ENCODE measurements at regions not wholly inside any gene's neighbourhood (a gene's known extent, or its start where the extent isn't known, plus 50 kb on each side); places are given as distances from the start of the nearest gene placed in this dataset.

GRCh38 chr2:187129868-187130267 is 280.9 kb upstream of the ZSWIM2 start:
- no peak for DNase-seq

DNA sequence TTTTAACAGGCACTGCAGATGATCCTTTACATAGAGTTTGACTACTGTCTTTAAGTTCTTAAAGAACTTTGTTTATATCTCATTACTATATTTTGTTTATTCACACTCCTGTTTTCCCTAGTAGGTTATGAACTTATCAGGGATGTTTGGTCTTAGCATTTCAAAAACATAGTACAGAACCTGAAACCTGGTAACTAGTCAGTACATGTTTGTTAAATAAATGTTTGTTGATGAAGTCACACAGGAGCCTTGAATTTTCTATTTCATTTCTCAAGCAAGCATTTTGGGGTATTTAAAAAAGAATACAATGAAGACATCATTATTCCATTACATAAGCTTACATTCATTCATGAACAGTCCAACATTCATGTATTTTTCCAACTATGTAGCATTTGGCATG is 280.3 kb upstream of the ZSWIM2 start:
- no peak for DNase-seq

DNA sequence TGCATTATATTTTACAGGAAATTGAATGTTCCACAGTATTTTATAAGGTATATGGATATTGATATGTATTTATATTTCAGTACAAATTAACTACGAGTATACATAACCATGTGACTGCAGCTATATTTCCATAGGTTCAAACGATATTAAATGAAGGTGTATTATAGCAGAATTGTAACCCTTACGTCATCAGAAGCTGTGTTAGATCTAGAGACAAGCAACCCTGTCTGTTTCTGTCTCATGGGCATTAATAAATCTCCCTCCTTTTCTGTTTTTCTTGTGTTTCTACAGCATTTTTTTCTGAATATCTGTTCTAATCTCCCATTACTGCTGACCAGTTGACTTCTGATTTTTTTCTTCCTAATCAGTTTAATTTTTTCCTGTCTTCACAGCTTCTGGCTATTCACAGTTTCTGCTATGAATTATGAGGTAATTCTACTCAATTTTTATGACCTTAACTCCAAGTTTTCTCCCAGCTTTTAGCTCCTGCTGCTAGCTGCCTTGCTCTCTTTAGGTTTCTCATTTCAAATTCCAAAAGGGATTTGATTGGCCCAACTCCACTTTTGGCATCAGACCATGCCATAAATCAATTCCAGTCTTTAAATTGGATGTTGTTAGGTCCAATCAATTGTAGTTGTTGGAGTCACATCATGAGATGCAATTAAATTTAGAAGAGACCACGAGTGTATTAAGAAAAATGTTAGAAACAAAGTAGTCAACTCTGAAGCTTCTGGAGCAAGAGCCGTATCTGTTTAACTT is 277.5 kb upstream of the ZSWIM2 start:
- no peak for DNase-seq

DNA sequence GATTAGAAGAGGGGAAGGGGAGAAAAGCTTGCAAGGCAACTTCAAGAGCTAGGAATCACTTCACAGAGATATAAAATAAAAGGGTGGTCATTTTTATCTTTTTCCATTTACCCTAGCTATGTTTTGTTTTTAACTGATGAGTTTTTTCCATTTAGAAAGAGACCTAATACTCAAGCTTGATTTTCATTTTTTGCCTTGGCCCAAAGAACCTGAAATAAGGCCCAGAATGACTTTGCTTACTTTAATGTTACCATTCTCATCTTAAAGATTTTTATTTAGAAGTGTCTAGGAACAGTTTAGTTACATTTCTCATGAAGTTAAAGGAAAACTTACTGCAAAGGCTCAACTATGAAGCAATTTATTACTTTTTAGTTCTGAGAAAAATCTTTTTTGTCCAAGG is 276.3 kb upstream of the ZSWIM2 start:
- DNase-seq: no peak

- no peak for DNase-seq
Measured at GRCh38 chr2:187124529-187124928, 275.6 kb upstream of the ZSWIM2 start.

GRCh38 chr2:187118331-187119099 is 269.5 kb upstream of the ZSWIM2 start:
- DNase-seq: no peak

DNA sequence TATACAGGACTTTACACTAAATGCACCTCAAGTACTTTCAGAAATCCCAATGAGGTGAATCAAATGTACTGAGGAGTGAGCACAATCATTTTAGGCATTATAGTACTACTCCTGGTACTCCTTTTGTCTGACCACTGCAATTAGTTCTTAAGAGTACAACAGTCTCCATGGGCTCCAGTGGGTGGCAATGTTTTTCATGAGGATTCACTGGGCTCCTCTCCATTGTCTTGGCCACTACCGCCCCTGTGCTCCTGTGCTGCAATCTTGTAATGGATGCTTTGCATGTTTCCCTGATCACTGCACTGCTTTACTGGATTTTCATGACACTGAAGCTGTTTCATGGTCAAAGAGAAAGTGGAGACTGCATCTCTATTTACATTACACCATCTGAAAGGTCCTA is 268.5 kb upstream of the ZSWIM2 start:
- no peak for DNase-seq

GRCh38 chr2:187115627-187116026 is 266.7 kb upstream of the ZSWIM2 start:
- DNase-seq: no peak

- no peak for DNase-seq
Measured at GRCh38 chr2:187107001-187107400, 258.0 kb upstream of the ZSWIM2 start.

GRCh38 chr2:187105218-187105617 is 256.2 kb upstream of the ZSWIM2 start:
- DNase-seq: no peak

GRCh38 chr2:187102381-187102780 is 253.4 kb upstream of the ZSWIM2 start:
- DNase-seq: no peak

DNA sequence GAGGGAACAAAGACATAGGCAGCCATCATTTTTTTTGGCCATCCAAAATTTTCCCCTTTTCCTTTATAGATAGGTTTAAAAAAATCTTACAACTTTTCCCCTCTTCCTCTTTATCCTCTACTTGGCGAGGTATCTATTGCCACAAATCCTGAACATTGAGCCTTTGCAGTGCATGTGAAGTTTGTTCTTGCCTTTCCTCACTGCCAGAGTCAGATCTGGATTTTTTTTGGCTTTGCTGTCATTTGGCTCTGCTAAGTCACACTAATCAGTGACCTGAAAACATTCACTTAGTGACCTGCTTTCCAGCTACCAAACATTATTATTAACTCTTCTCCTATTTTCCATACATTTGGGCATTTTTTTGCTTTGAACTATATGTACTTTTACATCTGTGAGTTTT is 249.2 kb upstream of the ZSWIM2 start:
- no peak for DNase-seq

GRCh38 chr2:187093771-187094412 is 244.9 kb upstream of the ZSWIM2 start:
- DNase-seq: no peak

GRCh38 chr2:187091664-187092063 is 242.7 kb upstream of the ZSWIM2 start:
- no peak for DNase-seq

GRCh38 chr2:187084524-187084923 is 235.6 kb upstream of the ZSWIM2 start:
- no peak for DNase-seq

DNA sequence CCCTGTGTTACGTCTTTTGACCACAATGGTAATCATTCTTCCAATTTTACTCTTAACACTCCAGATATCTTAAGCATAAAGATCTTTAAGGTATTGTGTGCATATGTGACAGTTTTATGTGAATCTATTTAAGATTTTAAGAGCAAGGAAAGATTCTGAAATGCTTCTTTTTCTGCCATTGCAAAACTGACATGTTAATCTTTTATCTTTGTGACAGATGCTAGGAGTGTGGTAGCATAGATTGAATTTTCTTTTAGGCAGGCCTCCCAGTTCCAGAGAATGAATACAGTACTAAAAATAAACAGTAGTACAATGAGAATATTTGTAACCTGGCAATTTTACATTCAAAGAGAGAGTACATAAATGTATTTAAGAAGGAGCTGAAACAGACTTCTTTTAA is 232.5 kb upstream of the ZSWIM2 start:
- no peak for DNase-seq

DNA sequence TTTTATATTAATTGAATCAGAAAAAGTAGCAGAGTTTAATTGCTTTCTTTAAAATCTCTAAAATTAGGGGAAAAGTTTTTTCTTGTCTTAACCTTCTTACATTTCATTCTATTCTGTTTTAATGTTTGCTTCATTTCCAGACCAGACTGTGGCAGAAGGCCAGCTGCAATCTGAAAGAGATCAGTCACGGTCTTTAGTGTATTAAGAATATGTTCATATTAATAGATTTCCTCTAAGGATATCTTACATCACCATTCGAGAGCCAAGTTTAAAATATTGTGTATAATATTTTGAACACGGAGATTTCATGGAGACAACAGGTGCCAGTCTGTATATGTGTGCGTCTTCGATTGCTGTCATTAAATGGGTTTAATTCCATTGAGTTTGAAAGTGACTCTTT is 230.9 kb upstream of the ZSWIM2 start:
- no peak for DNase-seq

DNA sequence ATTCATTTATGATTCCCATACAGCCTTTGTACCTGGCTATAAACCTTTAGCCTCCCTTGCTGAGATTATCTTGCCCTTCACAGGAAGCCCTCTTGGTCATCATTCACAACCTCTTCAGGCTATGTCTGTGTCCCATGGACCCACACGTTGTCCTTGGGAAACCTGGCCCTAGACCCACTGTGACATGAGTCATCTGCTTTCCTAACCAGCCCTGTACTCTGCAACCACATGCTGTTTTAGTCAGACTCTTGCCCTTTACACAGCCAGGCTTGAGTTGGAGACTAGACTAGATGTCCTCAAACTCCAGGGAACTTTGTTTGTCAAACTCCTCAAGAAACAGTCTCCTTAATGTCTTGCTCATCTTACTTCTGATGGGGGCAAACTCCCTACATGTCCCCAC is 229.3 kb upstream of the ZSWIM2 start:
- DNase-seq: peak; percentile 12

DNA sequence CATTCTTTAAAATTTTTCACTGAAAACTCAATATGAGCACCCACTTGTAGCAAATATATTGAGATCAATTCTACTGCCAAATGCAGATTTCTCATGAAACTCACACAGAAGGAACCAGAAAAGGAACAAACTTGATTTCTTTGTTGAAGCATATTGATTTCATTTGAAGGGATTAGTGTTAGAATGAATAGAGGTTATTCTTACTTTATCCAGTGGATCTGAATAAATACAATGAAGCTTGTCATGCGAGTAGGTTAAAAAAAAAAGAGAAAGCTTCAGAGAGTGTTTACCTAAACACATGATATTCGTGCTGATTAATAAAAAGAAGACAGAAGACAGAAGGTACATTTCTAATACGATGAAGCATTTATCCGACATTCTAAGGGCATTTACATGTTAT is 226.7 kb upstream of the ZSWIM2 start:
- no peak for DNase-seq

GRCh38 chr2:187075199-187075635 is 226.2 kb upstream of the ZSWIM2 start:
- no peak for DNase-seq

DNA sequence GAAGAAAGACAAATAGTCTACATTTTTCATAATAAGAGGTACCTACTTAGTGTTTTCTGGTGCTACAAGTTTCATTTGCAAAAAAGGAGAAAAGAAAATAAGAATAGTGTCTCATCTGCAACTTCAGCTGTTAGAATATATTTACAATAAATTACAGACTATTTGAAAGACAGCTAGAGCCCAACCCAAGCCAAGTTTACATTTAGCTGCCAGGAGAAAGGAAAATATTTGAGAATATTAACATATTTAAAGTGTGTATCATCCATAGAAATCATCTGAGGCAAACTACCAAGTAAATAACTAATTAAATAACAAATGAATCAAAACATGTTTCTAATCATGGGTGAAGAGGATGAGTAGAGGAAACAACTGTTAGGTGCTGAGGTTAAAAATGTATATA is 209.2 kb upstream of the ZSWIM2 start:
- DNase-seq: no peak

DNA sequence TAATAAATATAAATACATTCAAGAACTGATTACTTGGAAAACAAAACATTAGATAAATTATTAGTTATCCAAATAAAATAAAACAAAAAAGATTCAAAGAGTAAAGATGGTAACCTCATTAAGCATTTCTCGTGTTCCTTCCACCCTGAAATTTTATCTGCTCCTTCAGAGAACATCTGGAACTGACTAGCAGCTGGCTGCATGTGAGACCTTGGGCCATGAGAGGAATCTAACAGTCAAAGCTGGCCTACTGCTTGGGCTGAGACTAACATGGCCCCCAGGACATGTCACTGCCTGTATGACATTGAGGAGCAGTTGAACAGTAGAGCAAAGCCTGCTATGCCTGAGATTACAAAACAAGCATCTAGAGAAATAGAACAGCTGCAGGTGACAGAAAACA is 208.5 kb upstream of the ZSWIM2 start:
- no peak for DNase-seq

DNA sequence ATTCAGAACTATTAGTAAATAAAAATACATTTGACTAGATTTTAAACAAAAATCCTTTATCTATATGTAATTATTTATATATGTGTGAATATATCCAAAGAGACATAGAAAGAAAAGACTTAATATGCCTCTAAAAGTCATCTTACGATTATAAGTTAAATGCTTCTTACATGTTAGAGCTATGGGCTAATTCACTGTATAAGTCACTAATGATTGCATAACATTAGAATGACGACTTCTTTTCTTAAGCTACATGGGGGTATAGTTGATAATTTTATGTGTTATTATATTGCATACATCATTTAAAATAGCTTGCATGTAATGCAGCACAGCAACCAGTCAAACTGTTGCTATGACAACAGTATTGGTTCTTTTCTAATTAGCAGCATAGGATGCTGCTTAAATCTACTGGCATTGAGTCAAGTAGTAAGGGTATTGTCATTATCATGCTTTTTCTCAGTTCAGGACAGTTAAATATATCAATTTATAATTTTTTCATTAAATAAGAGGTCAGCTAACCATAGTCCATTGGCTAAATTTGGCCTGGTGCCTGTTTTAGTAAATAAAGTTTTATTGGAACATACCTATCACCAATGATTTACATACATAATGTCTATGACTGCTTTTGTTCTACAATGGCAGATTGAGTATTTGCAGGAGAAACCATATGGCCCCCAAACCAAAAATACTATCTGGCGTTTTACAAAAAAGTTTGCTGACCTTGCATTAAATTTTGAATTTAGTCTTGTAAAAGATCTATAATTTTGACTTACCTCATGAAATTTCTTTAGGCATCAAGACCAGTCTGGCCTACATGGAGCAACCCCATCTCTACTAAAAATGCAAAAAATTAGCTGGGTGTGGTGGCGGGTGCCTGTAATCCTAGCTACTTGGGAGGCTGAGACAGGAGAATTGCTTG is 207.7 kb upstream of the ZSWIM2 start:
- no peak for DNase-seq
